SJCRH30 (cell line): ENCODE measurements at regions not wholly inside any gene's neighbourhood (a gene's known extent, or its start where the extent isn't known, plus 50 kb on each side); places are given as distances from the start of the nearest gene placed in this dataset.
A peak's percentile ranks its signal among the peaks of the same experiment; 100 is the strongest.
"Not testable (repeated sequence)": the region's sequence is repeated elsewhere in the genome, so short reads cannot be mapped to it uniquely, and the experiment has no call there.

ENCODE experiments used
- DNase-seq, 2 experiments: peaks; one replicate each; pipeline ENCODE4 v3.0.0-alpha.2; 2015 to 2020
- H3K27ac ChIP-seq: fragments of 250-450 bp; sonication (Bioruptor Pico); 2 replicates; pipeline ENCODE4 v1.5.1; 2020; ENCODE audit warnings: mild to moderate bottlenecking, moderate library complexity
- H3K27me3 ChIP-seq: fragments of 250-450 bp; sonication (Bioruptor Pico); 2 replicates; pipeline ENCODE4 v1.5.1; 2020; ENCODE audit warnings: mild to moderate bottlenecking, moderate library complexity
- H3K36me3 ChIP-seq: fragments of 250-450 bp; sonication (Bioruptor Pico); 2 replicates; pipeline ENCODE4 v1.5.1; 2020; ENCODE audit warnings: mild to moderate bottlenecking, moderate library complexity
- H3K4me1 ChIP-seq: fragments of 250-450 bp; sonication (Bioruptor Pico); 2 replicates; pipeline ENCODE4 v1.5.1; 2020; ENCODE audit warnings: mild to moderate bottlenecking, moderate library complexity
- H3K4me3 ChIP-seq: fragments of 250-450 bp; sonication (Bioruptor Pico); 2 replicates; pipeline ENCODE4 v1.5.1; 2020; ENCODE audit warnings: mild to moderate bottlenecking, moderate library complexity
- H3K9me3 ChIP-seq: fragments of 250-450 bp; sonication (Bioruptor Pico); replicated peaks from 2 replicates; pipeline ENCODE4 v1.5.1; 2020; ENCODE audit warnings: mild to moderate bottlenecking, moderate library complexity

- no peaks in the 10 kb centered on the region for H3K4me1 ChIP-seq
- peak; percentile 20 to 45 for DNase-seq
- H3K27ac ChIP-seq = no peak overlapping the region
- no peaks in the 10 kb centered on the region for H3K36me3 ChIP-seq
- 0 out of 2 replicates have a peak, but pooled peaks cover 3% of the 10 kb centered on the region for H3K9me3 ChIP-seq
- no peak overlapping the region for H3K4me3 ChIP-seq
- no peaks in the 10 kb centered on the region for H3K27me3 ChIP-seq
Measured at GRCh38 chr12:116370886-116371580, 93.5 kb upstream of the MED13L start.

GRCh38 chr12:116372815-116373214 lies 95.3 kb upstream of the MED13L start:
- no peak for DNase-seq
- Histone ChIP-seq H3K4me3 (no peak overlapping the region), H3K4me1 (no peaks in the 10 kb centered on the region), H3K9me3 (0 out of 2 replicates have a peak, but pooled peaks cover 3% of the 10 kb centered on the region), H3K27me3 (no peaks in the 10 kb centered on the region), H3K36me3 (no peaks in the 10 kb centered on the region), H3K27ac (no peak overlapping the region)

- no peak for DNase-seq
- Histone ChIP-seq H3K27ac (no peak overlapping the region), H3K27me3 (no peaks in the 10 kb centered on the region), H3K4me3 (no peak overlapping the region), H3K36me3 (no peaks in the 10 kb centered on the region), H3K9me3 (0 out of 2 replicates have a peak, but pooled peaks cover 3% of the 10 kb centered on the region), H3K4me1 (no peaks in the 10 kb centered on the region)
Measured at GRCh38 chr12:116373572-116374206, 96.2 kb upstream of the MED13L start.

- no peak overlapping the region for H3K27ac ChIP-seq
- H3K9me3 ChIP-seq = 0 out of 2 replicates have a peak, but pooled peaks cover 3% of the 10 kb centered on the region
- H3K4me1 ChIP-seq = no peaks in the 10 kb centered on the region
- H3K4me3 ChIP-seq = no peak overlapping the region
- H3K27me3 ChIP-seq = no peaks in the 10 kb centered on the region
- no peaks in the 10 kb centered on the region for H3K36me3 ChIP-seq
- no peak for DNase-seq
Measured at GRCh38 chr12:116374207-116374606, 96.7 kb upstream of the MED13L start.

GRCh38 chr12:116375278-116375842 lies 97.9 kb upstream of the MED13L start:
- Histone ChIP-seq H3K4me1 (no peaks in the 10 kb centered on the region), H3K27ac (no peak overlapping the region), H3K27me3 (no peaks in the 10 kb centered on the region), H3K4me3 (no peak overlapping the region), H3K9me3 (0 out of 2 replicates have a peak, but pooled peaks cover 3% of the 10 kb centered on the region), H3K36me3 (no peaks in the 10 kb centered on the region)
- DNase-seq = no peak

- no peak overlapping the region for H3K27ac ChIP-seq
Measured at GRCh38 chr12:116376354-116377193, 99.1 kb upstream of the MED13L start.

GRCh38 chr12:116377194-116377571 lies 99.7 kb upstream of the MED13L start:
- not testable (repeated sequence) for H3K4me3 ChIP-seq, H3K27me3 ChIP-seq, H3K27ac ChIP-seq, H3K36me3 ChIP-seq, H3K4me1 ChIP-seq, DNase-seq, H3K9me3 ChIP-seq

More at GRCh38 chr12:116376354-116377193, 99.1 kb upstream of the MED13L start:
- Histone ChIP-seq H3K4me1 (no peaks in the 10 kb centered on the region), H3K36me3 (no peaks in the 10 kb centered on the region), H3K9me3 (0 out of 2 replicates have a peak, but pooled peaks cover 3% of the 10 kb centered on the region), H3K4me3 (no peak overlapping the region), H3K27me3 (no peaks in the 10 kb centered on the region)
- DNase-seq = no peak

GRCh38 chr12:116378002-116378401 lies 100.5 kb upstream of the MED13L start:
- Histone ChIP-seq H3K27me3 (no peaks in the 10 kb centered on the region), H3K27ac (no peak overlapping the region)

GRCh38 chr12:116380108-116380507 lies 102.6 kb upstream of the MED13L start:
- H3K9me3 ChIP-seq = 0 out of 2 replicates have a peak, but pooled peaks cover under 1% of the 10 kb centered on the region
- no peaks in the 10 kb centered on the region for H3K36me3 ChIP-seq
- DNase-seq = no peak
- H3K4me1 ChIP-seq = peaks cover 11% of the 10 kb centered on the region
- no peaks in the 10 kb centered on the region for H3K27me3 ChIP-seq
- no peak overlapping the region for H3K4me3 ChIP-seq
- no peak overlapping the region for H3K27ac ChIP-seq

More at GRCh38 chr12:116378002-116378401, 100.5 kb upstream of the MED13L start:
- Histone ChIP-seq H3K4me1 (peaks cover 11% of the 10 kb centered on the region), H3K36me3 (no peaks in the 10 kb centered on the region), H3K9me3 (0 out of 2 replicates have a peak, but pooled peaks cover 3% of the 10 kb centered on the region), H3K4me3 (no peak overlapping the region)
- DNase-seq = no peak

- H3K36me3 ChIP-seq, H3K9me3 ChIP-seq, H3K27me3 ChIP-seq, H3K27ac ChIP-seq: not testable (repeated sequence)
- H3K4me1 ChIP-seq = peaks cover 11% of the 10 kb centered on the region
- DNase-seq = peak in 1 of 2 experiments; percentile 10
- peak overlapping the region; percentile 46 for H3K4me3 ChIP-seq
Measured at GRCh38 chr12:116380740-116381139, 103.2 kb upstream of the MED13L start.

GRCh38 chr12:116381240-116381743 lies 103.8 kb upstream of the MED13L start:
- H3K4me3 ChIP-seq = peak overlapping the region; percentile 46
- H3K36me3 ChIP-seq = no peaks in the 10 kb centered on the region

GRCh38 chr12:116381744-116382685 lies 104.5 kb upstream of the MED13L start:
- peak; percentile 45 to 49 for DNase-seq
- Histone ChIP-seq H3K4me1 (peaks cover 11% of the 10 kb centered on the region), H3K27me3 (no peaks in the 10 kb centered on the region), H3K4me3 (peak overlapping the region; percentile 46), H3K9me3 (no peaks in the 10 kb centered on the region), H3K36me3 (no peaks in the 10 kb centered on the region), H3K27ac (peak overlapping the region; percentile 37; the same call in 1 of the 2 replicates)

More at GRCh38 chr12:116381240-116381743, 103.8 kb upstream of the MED13L start:
- peak overlapping the region; percentile 37; the same call in 1 of the 2 replicates for H3K27ac ChIP-seq
- no peaks in the 10 kb centered on the region for H3K9me3 ChIP-seq
- DNase-seq = peak in 1 of 2 experiments; percentile 12
- no peaks in the 10 kb centered on the region for H3K27me3 ChIP-seq
- peaks cover 11% of the 10 kb centered on the region for H3K4me1 ChIP-seq
